ENCODE measurements at regions not wholly inside any gene's neighbourhood (a gene's known extent, or its start where the extent isn't known, plus 50 kb on each side); places are given as distances from the start of the nearest gene placed in this dataset.

DNA sequence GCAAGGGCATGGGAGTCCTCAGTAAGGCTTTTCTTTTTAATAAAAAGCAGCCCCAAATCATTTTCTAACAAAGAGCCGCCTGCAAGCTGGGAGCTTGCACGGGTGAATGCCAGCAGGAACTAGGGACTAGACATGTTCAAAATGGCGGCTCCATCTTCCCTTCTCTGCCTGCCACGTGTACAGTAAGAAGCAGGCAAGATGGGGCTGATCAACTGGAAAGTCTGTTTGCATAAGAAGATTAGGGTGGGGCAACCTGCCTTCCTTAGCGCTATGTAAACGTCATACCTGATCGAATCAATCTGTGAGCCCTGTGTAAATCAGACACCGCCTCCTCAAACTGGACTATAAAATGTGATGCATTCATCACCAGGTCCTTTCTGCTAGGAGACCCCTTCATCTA lies 299.4 kb upstream of the SOX4 start:
- Histone ChIP-seq H2AFZ (ENCODE audit: low read length) (no peak overlapping the region), H3K27ac (ENCODE audit: insufficient read depth, low read length) (no peak overlapping the region), H3K27me3 (ENCODE audit: control insufficient read depth, insufficient read depth, low read length) (no peaks in the 10 kb centered on the region), H3K4me2 (ENCODE audit: extremely low read depth, insufficient read depth, low read length) (no peak overlapping the region), H3K4me1 (ENCODE audit: control insufficient read depth, extremely low read depth, insufficient read depth, low read length) (no peaks in the 10 kb centered on the region), H3K36me3 (ENCODE audit: control insufficient read depth, insufficient read depth, low read length) (no peaks in the 10 kb centered on the region), H3K4me3 (replicated peaks in 1 of 4; ENCODE audit: control extremely low read depth in 1 of 4, insufficient read depth in 1 of 4, low read depth in 3 of 4, low read length in 4 of 4) (no peak overlapping the region), H4K20me1 (ENCODE audit: control insufficient read depth, extremely low read depth, insufficient read depth, low read length) (no peaks in the 10 kb centered on the region), H3K79me2 (ENCODE audit: control insufficient read depth, insufficient read depth, low read length) (no peaks in the 10 kb centered on the region), H3K9ac (ENCODE audit: insufficient read depth, low read length) (no peak overlapping the region), H3K9me3 (ENCODE audit: control insufficient read depth, insufficient read depth, low read depth, low read length) (no peaks in the 10 kb centered on the region)
- no peak for DNase-seq (ENCODE audit: low read depth in 2 of 2)
- TF ChIP-seq, protein P1, sequence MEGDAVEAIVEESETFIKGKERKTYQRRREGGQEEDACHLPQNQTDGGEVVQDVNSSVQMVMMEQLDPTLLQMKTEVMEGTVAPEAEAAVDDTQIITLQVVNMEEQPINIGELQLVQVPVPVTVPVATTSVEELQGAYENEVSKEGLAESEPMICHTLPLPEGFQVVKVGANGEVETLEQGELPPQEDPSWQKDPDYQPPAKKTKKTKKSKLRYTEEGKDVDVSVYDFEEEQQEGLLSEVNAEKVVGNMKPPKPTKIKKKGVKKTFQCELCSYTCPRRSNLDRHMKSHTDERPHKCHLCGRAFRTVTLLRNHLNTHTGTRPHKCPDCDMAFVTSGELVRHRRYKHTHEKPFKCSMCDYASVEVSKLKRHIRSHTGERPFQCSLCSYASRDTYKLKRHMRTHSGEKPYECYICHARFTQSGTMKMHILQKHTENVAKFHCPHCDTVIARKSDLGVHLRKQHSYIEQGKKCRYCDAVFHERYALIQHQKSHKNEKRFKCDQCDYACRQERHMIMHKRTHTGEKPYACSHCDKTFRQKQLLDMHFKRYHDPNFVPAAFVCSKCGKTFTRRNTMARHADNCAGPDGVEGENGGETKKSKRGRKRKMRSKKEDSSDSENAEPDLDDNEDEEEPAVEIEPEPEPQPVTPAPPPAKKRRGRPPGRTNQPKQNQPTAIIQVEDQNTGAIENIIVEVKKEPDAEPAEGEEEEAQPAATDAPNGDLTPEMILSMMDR (conservative IDR thresholded peaks at IDR 0.05 in 1 of 2, IDR thresholded peaks at IDR 0.05 in 1 of 2; ENCODE audit: low read depth in 1 of 2, low read length in 2 of 2): no peak
- no peak for TF ChIP-seq EZH2 (IDR thresholded peaks at IDR 0.05; ENCODE audit: low read length, missing control alignments)

DNA sequence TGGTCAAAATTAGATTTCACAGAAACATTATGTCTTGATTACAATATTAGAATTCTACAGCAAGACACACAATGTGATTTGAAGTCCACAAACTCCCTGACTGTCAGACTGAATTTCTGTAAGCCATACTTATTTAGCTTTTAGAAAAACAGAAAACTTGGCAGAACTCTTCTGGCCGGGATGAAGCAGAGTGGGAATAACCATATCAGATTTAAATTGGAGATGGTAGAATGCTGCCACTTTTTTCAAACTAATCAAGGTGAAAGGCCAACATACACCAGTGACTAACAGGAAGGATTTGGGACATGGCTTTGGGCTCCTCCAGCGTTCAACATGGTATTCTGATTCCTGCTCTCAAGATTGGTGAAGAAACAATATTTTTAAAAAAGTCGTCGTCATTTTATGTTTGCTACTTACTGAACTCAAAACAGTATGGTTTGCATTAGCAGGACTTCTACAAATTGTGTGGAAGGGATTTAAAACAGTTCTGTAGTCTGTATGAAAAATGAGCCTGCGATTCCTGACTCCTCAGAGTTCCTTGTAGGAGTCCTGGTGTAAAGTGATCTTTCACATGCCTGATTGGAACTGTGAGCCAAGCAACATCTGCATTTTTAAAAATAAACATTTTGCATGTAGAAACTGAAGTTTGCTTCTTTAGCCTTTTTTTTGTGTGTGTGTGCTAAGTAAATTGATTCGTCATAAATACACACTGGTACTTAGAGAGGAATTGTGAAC lies 297.9 kb upstream of the SOX4 start:
- H3K9me3 ChIP-seq (ENCODE audit: control insufficient read depth, insufficient read depth, low read depth, low read length): no peaks in the 10 kb centered on the region
- no peak overlapping the region for H2AFZ ChIP-seq (ENCODE audit: low read length)
- H3K79me2 ChIP-seq (ENCODE audit: control insufficient read depth, insufficient read depth, low read length): no peaks in the 10 kb centered on the region
- DNase-seq (ENCODE audit: low read depth in 2 of 2): peak in 1 of 2 donors; percentile 67
- no peak for TF ChIP-seq EZH2 (IDR thresholded peaks at IDR 0.05; ENCODE audit: low read length, missing control alignments)
- TF ChIP-seq, protein P1 (conservative IDR thresholded peaks at IDR 0.05 in 1 of 2, IDR thresholded peaks at IDR 0.05 in 1 of 2; ENCODE audit: low read depth in 1 of 2, low read length in 2 of 2): no peak
- no peaks in the 10 kb centered on the region for H3K36me3 ChIP-seq (ENCODE audit: control insufficient read depth, insufficient read depth, low read length)
- no peak overlapping the region for H3K4me2 ChIP-seq (ENCODE audit: extremely low read depth, insufficient read depth, low read length)
- H3K27ac ChIP-seq (ENCODE audit: insufficient read depth, low read length): no peak overlapping the region
- H3K9ac ChIP-seq (ENCODE audit: insufficient read depth, low read length): no peak overlapping the region
- no peaks in the 10 kb centered on the region for H4K20me1 ChIP-seq (ENCODE audit: control insufficient read depth, extremely low read depth, insufficient read depth, low read length)
- no peaks in the 10 kb centered on the region for H3K4me1 ChIP-seq (ENCODE audit: control insufficient read depth, extremely low read depth, insufficient read depth, low read length)
- H3K4me3 ChIP-seq (replicated peaks in 1 of 4; ENCODE audit: control extremely low read depth in 1 of 4, insufficient read depth in 1 of 4, low read depth in 3 of 4, low read length in 4 of 4): no peak overlapping the region
- no peaks in the 10 kb centered on the region for H3K27me3 ChIP-seq (ENCODE audit: control insufficient read depth, insufficient read depth, low read length)

DNA sequence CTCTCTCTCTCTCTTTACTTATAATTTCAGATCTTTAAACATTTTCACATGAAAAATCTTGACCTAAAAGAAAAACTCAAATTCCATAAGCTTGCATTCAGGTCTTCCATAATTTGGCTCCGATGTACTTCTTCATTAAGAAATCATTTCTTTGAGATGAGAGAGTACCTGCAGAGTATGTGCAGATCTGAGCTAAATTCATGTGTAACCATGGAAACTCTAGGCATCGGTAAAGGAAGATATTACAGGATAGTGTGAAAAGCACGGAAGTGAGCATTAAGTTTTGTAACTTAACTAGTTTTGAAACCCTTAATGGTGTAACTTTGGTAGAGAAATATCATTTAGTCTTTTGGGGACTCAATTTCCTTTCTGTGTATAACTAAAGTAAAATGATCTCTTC lies 295.9 kb upstream of the SOX4 start:
- no peak overlapping the region for H2AFZ ChIP-seq (ENCODE audit: low read length)
- no peaks in the 10 kb centered on the region for H3K79me2 ChIP-seq (ENCODE audit: control insufficient read depth, insufficient read depth, low read length)
- H3K27ac ChIP-seq (ENCODE audit: insufficient read depth, low read length): no peak overlapping the region
- no peaks in the 10 kb centered on the region for H3K4me1 ChIP-seq (ENCODE audit: control insufficient read depth, extremely low read depth, insufficient read depth, low read length)
- H3K9ac ChIP-seq (ENCODE audit: insufficient read depth, low read length): no peak overlapping the region
- H4K20me1 ChIP-seq (ENCODE audit: control insufficient read depth, extremely low read depth, insufficient read depth, low read length): no peaks in the 10 kb centered on the region
- H3K36me3 ChIP-seq (ENCODE audit: control insufficient read depth, insufficient read depth, low read length): no peaks in the 10 kb centered on the region
- TF ChIP-seq, protein P1 (conservative IDR thresholded peaks at IDR 0.05 in 1 of 2, IDR thresholded peaks at IDR 0.05 in 1 of 2; ENCODE audit: low read depth in 1 of 2, low read length in 2 of 2): no peak
- TF ChIP-seq EZH2 (IDR thresholded peaks at IDR 0.05; ENCODE audit: low read length, missing control alignments): no peak
- no peak overlapping the region for H3K4me3 ChIP-seq (replicated peaks in 1 of 4; ENCODE audit: control extremely low read depth in 1 of 4, insufficient read depth in 1 of 4, low read depth in 3 of 4, low read length in 4 of 4)
- no peak for DNase-seq (ENCODE audit: low read depth in 2 of 2)
- no peak overlapping the region for H3K4me2 ChIP-seq (ENCODE audit: extremely low read depth, insufficient read depth, low read length)
- H3K9me3 ChIP-seq (ENCODE audit: control insufficient read depth, insufficient read depth, low read depth, low read length): no peaks in the 10 kb centered on the region
- no peaks in the 10 kb centered on the region for H3K27me3 ChIP-seq (ENCODE audit: control insufficient read depth, insufficient read depth, low read length)

Data from fibroblast of lung (primary cell).